Gastrocnemius medialis (tissue), 4 donors: ENCODE measurements at regions not wholly inside any gene's neighbourhood (a gene's known extent, or its start where the extent isn't known, plus 50 kb on each side); places are given as distances from the start of the nearest gene placed in this dataset.

ENCODE experiments used
- ATAC-seq, 2 donors: fragments of 150-250 bp; one replicate each; pipeline ENCODE4 v1.9.1; 2016
- DNase-seq, 2 donors: peaks; one replicate each; pipeline ENCODE4 v3.0.0-alpha.2; 2019
- H3K27ac ChIP-seq, 4 donors: fragments of 200-600 bp; sonication (generic); 1 replicate in 1 of 4; 2 replicates in 3 of 4; pipeline ENCODE4 v1.5.1; 2016 to 2018; ENCODE audit warnings: mild to moderate bottlenecking in 2 of 4, moderate library complexity in 1 of 4
- H3K27me3 ChIP-seq, 3 donors: fragments of 200-600 bp; sonication (generic) in 2 of 3; 1 replicate in 1 of 3; 2 replicates in 2 of 3; pipeline versions ENCODE4 v1.5.1 to v1.6.0; 2016 to 2019; ENCODE audit warnings: mild to moderate bottlenecking in 1 of 3, moderate library complexity in 1 of 3
- H3K36me3 ChIP-seq, 2 donors: fragments of 200-600 bp; sonication (generic) in 1 of 2; one replicate each; pipeline ENCODE4 v1.5.1; 2017 to 2018
- H3K4me1 ChIP-seq, 2 donors: fragments of 200-600 bp; sonication (generic) in 1 of 2; one replicate each; pipeline ENCODE4 v1.5.1; 2016 to 2017; ENCODE audit warnings: mild to moderate bottlenecking in 2 of 2
- H3K4me3 ChIP-seq, 4 donors: fragments of 200-600 bp; sonication (generic) in 3 of 4; 1 replicate in 1 of 4; 2 replicates in 3 of 4; pipeline ENCODE4 v1.5.1; 2016 to 2019; ENCODE audit warnings: mild to moderate bottlenecking in 2 of 4
- H3K9me3 ChIP-seq, 3 donors: fragments of 200-600 bp; sonication (generic) in 2 of 3; 1 replicate in 1 of 3; 2 replicates in 2 of 3; pipeline ENCODE4 v1.5.1; 2016 to 2019
- POLR2A ChIP-seq, 2 donors: fragments of 450-650 bp; IDR thresholded peaks; one replicate each; pipeline ENCODE4 v1.6.1; 2017; ENCODE audit warnings: antibody characterized with exemption in 2 of 2, mild to moderate bottlenecking in 2 of 2, moderate library complexity in 2 of 2
- in situ Hi-C, 4 donors: fragments of 200-750 bp; cut with MboI; loops; one replicate each; pipeline versions ENCODE4 v1.15.0 to v1.8.0; 2017; ENCODE audit warnings: low sequenced_read_pairs in 4 of 4
- intact Hi-C: fragments of 100-400 bp; cut with DNase I; formaldehyde crosslinking; loops from one replicate; pipeline ENCODE4 v1.15.1; 2023; ENCODE audit warnings: low total_unique reads
- TF ChIP-seq, protein P1 (sequence below), 5 experiments: fragments of 450-650 bp in 3 of 5; fragments of 200-600 bp in 2 of 5; sonication (generic) in 2 of 5; IDR thresholded peaks in 4 of 5; conservative IDR thresholded peaks in 1 of 5; 1 replicate in 4 of 5; 2 replicates in 1 of 5; pipeline ENCODE4 v1.5.1; 2016 to 2019; ENCODE audit warnings: antibody characterized with exemption in 5 of 5, mild to moderate bottlenecking in 3 of 5, moderate library complexity in 3 of 5

DNA sequence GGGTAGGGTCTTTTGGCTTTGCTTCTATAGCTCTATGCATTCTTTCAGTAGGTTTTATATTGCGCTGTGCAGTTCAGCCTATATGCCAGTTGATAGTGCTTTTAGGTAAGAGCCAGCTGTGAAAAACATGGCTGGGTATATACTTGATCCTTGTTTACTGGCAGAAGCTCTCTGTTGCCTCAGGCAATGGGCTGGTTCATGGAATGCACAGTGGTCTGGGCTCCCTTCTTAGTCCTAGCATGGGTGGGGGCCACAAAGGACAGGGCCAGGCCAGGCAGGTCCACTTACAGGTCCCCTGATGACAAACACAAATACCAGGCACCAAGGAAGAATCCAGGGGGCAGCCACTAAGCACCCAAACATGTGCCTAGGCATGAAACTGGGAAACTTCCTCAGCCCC lies 240.7 kb downstream of the SEC23A start:
- intact Hi-C loops (loop anchor here (10.0 kb wide), 1 partner anchor 878 kb away; no protein-coding TSS in a partner anchor), in situ Hi-C loops (loop anchor here (10.0 to 25.0 kb wide), 5 partner anchors 138 to 968 kb away; no protein-coding TSS in a partner anchor)
- no peaks in the 10 kb centered on the region for H3K36me3 ChIP-seq
- H3K9me3 ChIP-seq: no peaks in the 10 kb centered on the region
- H3K4me1 ChIP-seq: peaks cover 8 to 11% of the 10 kb centered on the region in 2 donors
- no peak for ATAC-seq
- no peak overlapping the region for H3K27ac ChIP-seq
- TF ChIP-seq, protein P1, sequence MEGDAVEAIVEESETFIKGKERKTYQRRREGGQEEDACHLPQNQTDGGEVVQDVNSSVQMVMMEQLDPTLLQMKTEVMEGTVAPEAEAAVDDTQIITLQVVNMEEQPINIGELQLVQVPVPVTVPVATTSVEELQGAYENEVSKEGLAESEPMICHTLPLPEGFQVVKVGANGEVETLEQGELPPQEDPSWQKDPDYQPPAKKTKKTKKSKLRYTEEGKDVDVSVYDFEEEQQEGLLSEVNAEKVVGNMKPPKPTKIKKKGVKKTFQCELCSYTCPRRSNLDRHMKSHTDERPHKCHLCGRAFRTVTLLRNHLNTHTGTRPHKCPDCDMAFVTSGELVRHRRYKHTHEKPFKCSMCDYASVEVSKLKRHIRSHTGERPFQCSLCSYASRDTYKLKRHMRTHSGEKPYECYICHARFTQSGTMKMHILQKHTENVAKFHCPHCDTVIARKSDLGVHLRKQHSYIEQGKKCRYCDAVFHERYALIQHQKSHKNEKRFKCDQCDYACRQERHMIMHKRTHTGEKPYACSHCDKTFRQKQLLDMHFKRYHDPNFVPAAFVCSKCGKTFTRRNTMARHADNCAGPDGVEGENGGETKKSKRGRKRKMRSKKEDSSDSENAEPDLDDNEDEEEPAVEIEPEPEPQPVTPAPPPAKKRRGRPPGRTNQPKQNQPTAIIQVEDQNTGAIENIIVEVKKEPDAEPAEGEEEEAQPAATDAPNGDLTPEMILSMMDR (IDR thresholded peaks at IDR 0.05 in 4 of 5, conservative IDR thresholded peaks at IDR 0.05 in 1 of 5): no peak
- no peak for TF ChIP-seq POLR2A (IDR thresholded peaks at IDR 0.05)
- H3K4me3 ChIP-seq: no peak overlapping the region
- no peak for DNase-seq
- H3K27me3 ChIP-seq: no peaks in the 10 kb centered on the region

DNA sequence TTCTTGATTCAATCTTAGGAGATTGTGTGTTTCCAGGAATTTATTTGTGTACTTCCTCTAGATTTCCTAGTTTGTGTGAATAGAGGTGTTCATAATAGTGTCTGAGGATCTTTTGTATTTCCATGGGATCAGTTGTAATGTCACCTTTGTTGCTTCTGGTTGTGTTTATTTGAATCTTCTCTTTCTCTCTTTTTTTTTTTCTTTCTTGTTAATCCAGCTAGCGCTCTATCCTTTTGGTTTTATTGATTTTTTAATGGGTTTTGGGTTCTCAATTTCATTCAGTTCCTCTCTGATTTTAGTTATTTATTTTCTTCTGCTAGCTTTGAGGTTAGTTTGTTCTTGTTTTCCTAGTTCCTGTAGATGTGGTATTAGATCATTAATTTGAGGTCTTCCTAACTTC lies 242.5 kb downstream of the SEC23A start:
- no peaks in the 10 kb centered on the region for H3K27me3 ChIP-seq
- H3K9me3 ChIP-seq: no peaks in the 10 kb centered on the region
- ATAC-seq: no peak
- DNase-seq: no peak
- H3K4me1 ChIP-seq: no peaks in the 10 kb centered on the region
- no peak overlapping the region for H3K27ac ChIP-seq
- TF ChIP-seq, protein P1 (IDR thresholded peaks at IDR 0.05 in 4 of 5, conservative IDR thresholded peaks at IDR 0.05 in 1 of 5): no peak
- no peak for TF ChIP-seq POLR2A (IDR thresholded peaks at IDR 0.05)
- in situ Hi-C loops (loop anchor here (10.0 to 25.0 kb wide), 5 partner anchors 136 to 966 kb away; no protein-coding TSS in a partner anchor), intact Hi-C loops (loop anchor here (10.0 kb wide), 1 partner anchor 876 kb away; no protein-coding TSS in a partner anchor)
- no peaks in the 10 kb centered on the region for H3K36me3 ChIP-seq
- H3K4me3 ChIP-seq: no peak overlapping the region

DNA sequence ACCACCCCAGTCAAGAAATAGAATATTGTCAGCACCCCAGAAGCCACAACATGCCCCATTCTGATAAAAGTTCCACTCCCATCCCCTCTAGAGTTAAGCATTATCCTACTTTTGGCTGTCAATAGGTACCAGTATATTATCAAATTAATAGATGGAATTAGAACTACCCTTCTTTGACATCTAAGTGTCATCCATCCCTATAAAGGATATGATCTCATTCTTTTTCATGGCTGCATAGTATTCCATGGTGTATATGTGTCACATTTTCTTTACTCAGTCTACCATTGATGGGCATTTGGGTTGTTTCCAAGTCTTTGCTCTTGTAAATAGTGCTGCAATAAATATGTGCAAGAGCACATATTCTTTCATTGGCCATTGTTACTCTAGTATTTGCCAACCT lies 246.2 kb downstream of the SEC23A start:
- H3K36me3 ChIP-seq: no peaks in the 10 kb centered on the region
- intact Hi-C loops (no loop called here), in situ Hi-C loops (loop anchor here in 2 of 4 donors (25.0 kb wide), 2 partner anchors 144 to 944 kb away; no protein-coding TSS in a partner anchor)
- H3K27ac ChIP-seq: no peak overlapping the region
- no peak overlapping the region for H3K4me3 ChIP-seq
- DNase-seq (no peak), ATAC-seq (no peak)
- H3K27me3 ChIP-seq: no peaks in the 10 kb centered on the region
- no peaks in the 10 kb centered on the region for H3K4me1 ChIP-seq
- no peaks in the 10 kb centered on the region for H3K9me3 ChIP-seq
- TF ChIP-seq POLR2A (IDR thresholded peaks at IDR 0.05): no peak
- TF ChIP-seq, protein P1 (IDR thresholded peaks at IDR 0.05 in 4 of 5, conservative IDR thresholded peaks at IDR 0.05 in 1 of 5): no peak

DNA sequence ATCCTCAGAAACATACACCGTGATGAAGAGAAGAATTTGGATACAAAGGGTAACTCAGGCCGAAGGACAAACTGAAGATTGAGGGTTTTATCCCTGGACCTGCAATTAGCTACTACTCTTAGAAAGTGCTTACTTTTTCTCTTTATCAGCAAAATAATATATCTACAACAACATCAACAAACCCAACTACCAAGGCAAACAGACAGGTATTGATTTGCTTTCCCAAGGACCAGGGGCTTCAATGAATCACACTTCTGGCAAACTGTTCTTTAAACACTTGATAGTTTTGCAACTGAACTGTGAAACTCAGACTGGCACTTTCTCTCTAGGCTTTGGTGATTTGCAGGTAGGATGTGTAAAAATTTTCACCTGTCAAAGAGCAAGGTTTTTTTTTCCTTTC lies 247.5 kb downstream of the SEC23A start:
- ATAC-seq (no peak), DNase-seq (no peak)
- no peaks in the 10 kb centered on the region for H3K36me3 ChIP-seq
- intact Hi-C loops: no loop called here
- in situ Hi-C loops: loop anchor here in 2 of 4 donors (25.0 kb wide), 2 partner anchors 143 to 943 kb away; no protein-coding TSS in a partner anchor
- TF ChIP-seq POLR2A (IDR thresholded peaks at IDR 0.05): no peak
- TF ChIP-seq, protein P1 (IDR thresholded peaks at IDR 0.05 in 4 of 5, conservative IDR thresholded peaks at IDR 0.05 in 1 of 5): no peak
- no peaks in the 10 kb centered on the region for H3K27me3 ChIP-seq
- H3K9me3 ChIP-seq: no peaks in the 10 kb centered on the region
- H3K4me3 ChIP-seq: no peak overlapping the region
- H3K27ac ChIP-seq: no peak overlapping the region
- H3K4me1 ChIP-seq: no peaks in the 10 kb centered on the region

DNA sequence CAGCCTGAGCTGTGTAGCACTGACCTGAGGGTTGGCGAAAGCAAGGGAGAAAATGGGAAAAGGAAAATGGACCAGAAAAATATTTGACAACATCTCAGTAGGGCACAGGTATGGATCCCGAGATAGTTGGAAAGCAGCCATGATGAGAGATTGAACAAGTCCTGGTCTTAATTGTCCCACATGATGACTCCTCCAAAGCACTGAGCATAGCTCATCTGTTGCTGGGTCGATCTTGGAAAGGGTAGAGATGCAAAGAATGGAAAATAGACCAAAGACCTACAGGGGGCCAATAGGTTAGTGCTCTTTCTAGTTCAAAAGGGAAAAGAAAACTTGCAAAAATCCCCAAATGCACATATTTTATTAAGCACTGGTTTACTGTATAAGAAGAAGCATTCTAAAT lies 251.9 kb downstream of the SEC23A start:
- Histone ChIP-seq H3K36me3 (no peaks in the 10 kb centered on the region), H3K4me1 (no peaks in the 10 kb centered on the region), H3K4me3 (no peak overlapping the region), H3K27ac (no peak overlapping the region), H3K27me3 (no peaks in the 10 kb centered on the region), H3K9me3 (no peaks in the 10 kb centered on the region)
- intact Hi-C loops (no loop called here), in situ Hi-C loops (loop anchor here in 2 of 4 donors (25.0 kb wide), 2 partner anchors 139 to 939 kb away; no protein-coding TSS in a partner anchor)
- no peak for DNase-seq
- TF ChIP-seq POLR2A (IDR thresholded peaks at IDR 0.05): no peak
- ATAC-seq: no peak
